PC-9 (cell line): ENCODE measurements at regions not wholly inside any gene's neighbourhood (a gene's known extent, or its start where the extent isn't known, plus 50 kb on each side); places are given as distances from the start of the nearest gene placed in this dataset.

Experiments used
- EZH2 ChIP-seq: fragments of 200-600 bp; sonication (generic); IDR thresholded peaks from 2 replicates; pipeline ENCODE4 v1.8.0; 2017; ENCODE audit warnings: antibody characterized with exemption, low read depth
- TF ChIP-seq, protein P1 (sequence below): fragments of 200-600 bp; sonication (generic); conservative IDR thresholded peaks from 2 replicates; pipeline ENCODE4 v1.6.1; 2017; ENCODE audit warnings: mixed run types, antibody characterized with exemption, mild to moderate bottlenecking, moderate library complexity

DNA sequence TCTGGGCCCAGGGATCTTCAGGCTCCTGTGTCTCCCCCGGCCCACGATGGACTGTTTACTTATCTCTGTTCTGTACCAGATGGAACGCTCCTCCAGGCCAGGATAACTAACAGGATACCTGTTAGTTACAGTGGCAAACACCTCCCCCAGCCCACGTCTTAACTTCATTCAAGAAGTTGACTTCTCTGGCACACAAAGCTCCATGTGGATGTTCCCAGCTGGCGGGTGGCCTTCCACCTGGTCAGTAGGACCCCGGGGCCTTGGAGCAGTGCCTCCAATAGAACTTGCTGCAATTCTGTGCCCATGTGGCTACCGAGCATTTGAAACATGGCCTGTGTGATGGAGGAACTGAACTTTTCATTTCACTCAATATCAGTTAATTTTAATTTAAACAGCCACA, 165.1 kb upstream of the GLI2 start:
- TF ChIP-seq, protein P1, sequence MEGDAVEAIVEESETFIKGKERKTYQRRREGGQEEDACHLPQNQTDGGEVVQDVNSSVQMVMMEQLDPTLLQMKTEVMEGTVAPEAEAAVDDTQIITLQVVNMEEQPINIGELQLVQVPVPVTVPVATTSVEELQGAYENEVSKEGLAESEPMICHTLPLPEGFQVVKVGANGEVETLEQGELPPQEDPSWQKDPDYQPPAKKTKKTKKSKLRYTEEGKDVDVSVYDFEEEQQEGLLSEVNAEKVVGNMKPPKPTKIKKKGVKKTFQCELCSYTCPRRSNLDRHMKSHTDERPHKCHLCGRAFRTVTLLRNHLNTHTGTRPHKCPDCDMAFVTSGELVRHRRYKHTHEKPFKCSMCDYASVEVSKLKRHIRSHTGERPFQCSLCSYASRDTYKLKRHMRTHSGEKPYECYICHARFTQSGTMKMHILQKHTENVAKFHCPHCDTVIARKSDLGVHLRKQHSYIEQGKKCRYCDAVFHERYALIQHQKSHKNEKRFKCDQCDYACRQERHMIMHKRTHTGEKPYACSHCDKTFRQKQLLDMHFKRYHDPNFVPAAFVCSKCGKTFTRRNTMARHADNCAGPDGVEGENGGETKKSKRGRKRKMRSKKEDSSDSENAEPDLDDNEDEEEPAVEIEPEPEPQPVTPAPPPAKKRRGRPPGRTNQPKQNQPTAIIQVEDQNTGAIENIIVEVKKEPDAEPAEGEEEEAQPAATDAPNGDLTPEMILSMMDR, result no peak
- no peak for TF ChIP-seq EZH2
